GM18858 (cell line): ENCODE measurements at regions not wholly inside any gene's neighbourhood (a gene's known extent, or its start where the extent isn't known, plus 50 kb on each side); places are given as distances from the start of the nearest gene placed in this dataset.

Experiments
- ATAC-seq: cut with Tn5 transposase; IDR thresholded peaks from one replicate; pipeline ENCODE4 v1.9.1; 2021; ENCODE audit not compliant: unreplicated experiment

GRCh38 chr2:41896186-41896846 lies 151.5 kb upstream of the PKDCC start:
- peak; percentile 88 for ATAC-seq

DNA sequence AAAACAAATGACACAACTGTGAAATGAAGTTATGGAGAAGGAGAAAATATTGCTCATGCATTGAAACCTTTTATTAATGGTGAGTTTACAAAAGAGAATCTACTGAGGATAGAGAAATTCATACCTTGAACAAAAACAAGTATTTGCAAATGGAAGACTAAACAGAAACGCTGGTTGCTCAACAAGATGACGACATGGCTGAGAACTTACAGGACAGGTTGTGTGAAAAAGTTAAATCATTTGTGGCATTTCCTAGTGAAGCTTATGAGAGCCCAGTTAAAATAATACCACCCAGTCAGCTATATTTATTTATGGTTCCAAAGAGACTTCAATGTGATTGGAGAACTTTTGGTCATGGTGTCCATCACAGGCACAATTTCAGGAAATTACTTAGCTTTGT lies 148.6 kb upstream of the PKDCC start:
- ATAC-seq, result no peak

DNA sequence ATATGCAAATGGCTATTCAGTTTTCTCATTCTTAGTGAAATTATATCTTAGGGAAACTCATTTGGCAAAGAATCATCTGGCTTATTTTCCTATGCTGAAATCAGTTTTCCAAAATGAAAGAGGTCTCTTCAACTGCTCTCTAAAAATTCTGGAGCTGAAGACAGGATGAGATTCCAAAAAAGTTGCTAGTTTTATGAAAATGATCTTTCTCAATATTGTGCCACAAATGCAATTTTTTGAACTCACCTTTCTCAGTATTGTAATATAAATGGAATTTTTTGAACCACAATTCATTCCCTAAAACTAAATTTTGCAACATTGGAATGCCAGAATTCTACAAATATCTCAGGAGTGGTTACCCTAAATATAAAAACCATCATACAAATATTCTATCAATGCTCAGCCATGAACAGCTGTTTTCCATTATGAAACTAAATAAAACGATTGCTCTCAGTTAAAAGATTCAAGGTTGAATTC lies 147.7 kb upstream of the PKDCC start:
- no peak for ATAC-seq

GRCh38 chr2:41902897-41903296 lies 144.9 kb upstream of the PKDCC start:
- no peak for ATAC-seq

GRCh38 chr2:41903474-41904135 lies 144.2 kb upstream of the PKDCC start:
- no peak for ATAC-seq

- no peak for ATAC-seq
Measured at GRCh38 chr2:41904459-41904858, 143.4 kb upstream of the PKDCC start.

DNA sequence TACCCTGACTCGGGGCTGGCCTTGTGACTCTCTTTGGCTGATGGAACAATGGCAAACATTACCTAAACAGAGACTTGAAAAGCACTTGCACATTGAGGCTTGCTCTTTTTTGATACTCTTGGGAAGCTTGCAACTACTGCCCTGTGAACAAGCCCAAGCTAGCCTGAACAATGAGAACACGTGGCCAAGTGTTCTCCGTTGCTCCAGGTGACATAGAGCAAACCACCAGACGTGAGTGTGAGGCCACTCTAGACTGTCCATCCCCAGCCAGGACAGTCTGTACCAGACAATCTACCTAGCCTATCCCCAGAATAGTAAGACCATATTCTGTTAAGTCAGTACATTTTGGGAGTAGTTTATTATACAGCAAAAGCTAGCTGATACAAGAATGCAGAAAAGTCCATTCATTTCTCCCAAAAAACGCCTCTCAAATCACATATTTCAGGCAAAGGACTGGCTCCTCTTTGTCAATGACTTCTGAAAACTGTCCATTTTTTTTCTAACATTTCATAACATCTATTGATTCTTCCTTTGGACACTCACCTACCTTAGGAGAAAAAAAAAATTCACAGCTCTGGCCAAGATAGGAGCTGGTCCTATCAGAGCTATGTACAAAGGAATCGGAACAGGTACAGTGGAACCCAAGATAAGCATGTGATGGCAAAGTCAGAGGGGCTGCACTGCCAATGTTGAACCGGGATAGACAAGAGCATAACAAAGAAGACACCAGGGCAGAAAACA lies 142.1 kb upstream of the PKDCC start:
- ATAC-seq, result no peak

DNA sequence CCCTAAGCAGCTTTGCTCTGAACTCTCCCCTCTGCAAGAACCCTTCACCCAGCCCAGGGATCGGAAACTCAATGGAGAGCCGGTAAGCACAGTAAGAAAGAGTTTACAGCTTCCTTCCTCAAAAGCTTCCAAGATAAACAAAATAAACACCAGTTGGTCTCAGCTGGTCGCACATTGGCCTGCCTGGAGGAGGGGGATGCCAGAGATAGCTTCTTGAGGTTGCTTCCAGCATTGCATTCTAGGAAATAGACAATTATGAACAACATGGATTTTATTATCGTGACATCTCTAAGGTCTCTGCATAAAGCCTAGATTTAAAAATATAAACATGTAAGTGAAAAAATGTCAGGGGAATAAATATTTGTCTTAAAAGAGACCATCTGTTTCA lies 141.5 kb upstream of the PKDCC start:
- ATAC-seq, result no peak

DNA sequence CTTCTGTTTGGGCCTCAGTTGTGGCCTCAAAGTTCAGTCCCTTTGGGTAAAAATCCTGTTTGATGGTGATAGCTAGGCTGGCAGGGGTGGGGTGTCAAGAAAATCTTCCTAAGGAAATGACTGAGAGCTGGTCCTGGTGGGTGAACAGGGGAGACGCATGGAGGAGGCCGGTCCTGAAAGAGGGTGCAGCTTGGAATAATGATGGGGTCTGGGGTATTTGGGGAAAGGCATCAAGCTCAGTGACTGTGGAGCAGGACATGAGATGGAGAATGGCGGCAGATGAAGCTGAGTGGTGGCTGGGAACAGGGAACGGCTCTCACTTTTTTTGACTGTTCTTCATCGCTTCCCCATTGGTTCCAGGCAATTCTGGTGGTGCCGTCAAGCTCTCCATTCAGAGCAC lies 140.7 kb upstream of the PKDCC start:
- ATAC-seq, result no peak

DNA sequence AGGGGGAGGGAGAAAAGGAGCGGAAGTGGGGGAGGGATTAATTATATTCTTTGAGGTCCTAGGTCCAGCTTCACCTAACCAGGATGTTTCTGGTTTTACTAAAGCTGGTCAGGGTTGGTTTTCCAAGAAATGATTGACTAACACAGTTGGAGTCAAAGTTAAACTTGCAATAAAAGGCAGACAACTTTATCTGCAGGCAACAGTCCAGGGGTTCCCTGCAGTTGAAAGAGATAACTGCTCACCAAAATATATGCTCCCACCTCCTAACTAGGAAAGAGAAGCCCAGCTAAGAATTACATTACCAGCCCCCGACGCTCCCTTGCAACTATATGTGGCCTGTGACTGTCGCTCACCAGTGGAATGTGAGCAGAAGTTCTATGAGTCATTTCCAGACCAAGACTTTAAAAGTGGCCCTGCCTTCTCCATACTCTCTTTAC lies 140.0 kb upstream of the PKDCC start:
- ATAC-seq, result no peak

- ATAC-seq, result no peak
Measured at GRCh38 chr2:41908349-41908748, 139.5 kb upstream of the PKDCC start.

GRCh38 chr2:41909584-41909983 lies 138.2 kb upstream of the PKDCC start:
- no peak for ATAC-seq

DNA sequence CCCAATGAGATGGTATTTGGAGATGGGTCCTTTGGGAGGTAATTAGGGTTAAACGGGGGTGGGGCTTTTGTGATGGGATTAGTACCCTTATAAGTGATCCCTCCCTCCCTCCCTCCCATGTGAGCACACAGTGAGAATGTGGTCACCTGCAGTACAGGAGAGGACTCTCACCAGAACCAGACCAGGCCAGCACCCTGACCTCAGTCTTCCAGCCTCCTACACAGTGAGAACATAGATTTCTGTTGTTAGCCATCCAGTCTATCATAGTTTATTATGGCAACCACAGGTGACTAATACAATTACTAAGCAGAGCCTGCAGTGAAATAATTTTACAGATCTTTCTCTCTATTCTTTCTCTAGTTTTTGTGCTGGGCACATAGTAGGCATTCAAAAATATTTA lies 137.7 kb upstream of the PKDCC start:
- ATAC-seq, result no peak

- ATAC-seq, result no peak
Measured at GRCh38 chr2:41911033-41911432, 136.8 kb upstream of the PKDCC start.

DNA sequence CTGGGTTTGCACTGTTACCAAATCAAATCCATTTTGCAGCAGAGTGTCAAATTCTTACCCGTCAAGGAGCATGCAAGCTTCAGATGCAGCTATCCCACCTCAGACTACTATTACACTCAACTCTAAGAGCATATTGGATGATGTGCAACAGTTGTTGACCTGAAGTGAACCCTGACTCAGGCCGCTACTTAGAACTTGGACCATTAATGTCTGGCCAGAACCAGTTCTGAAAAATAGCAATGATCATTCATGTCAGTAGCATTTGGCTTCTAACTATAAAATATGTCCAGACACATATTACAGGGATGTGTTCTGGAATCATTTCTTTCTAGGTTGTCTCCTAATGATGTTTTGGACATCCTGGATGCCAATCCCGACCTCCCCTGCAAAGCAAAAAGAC lies 135.5 kb upstream of the PKDCC start:
- no peak for ATAC-seq

- ATAC-seq, result no peak
Measured at GRCh38 chr2:41912776-41913175, 135.0 kb upstream of the PKDCC start.

DNA sequence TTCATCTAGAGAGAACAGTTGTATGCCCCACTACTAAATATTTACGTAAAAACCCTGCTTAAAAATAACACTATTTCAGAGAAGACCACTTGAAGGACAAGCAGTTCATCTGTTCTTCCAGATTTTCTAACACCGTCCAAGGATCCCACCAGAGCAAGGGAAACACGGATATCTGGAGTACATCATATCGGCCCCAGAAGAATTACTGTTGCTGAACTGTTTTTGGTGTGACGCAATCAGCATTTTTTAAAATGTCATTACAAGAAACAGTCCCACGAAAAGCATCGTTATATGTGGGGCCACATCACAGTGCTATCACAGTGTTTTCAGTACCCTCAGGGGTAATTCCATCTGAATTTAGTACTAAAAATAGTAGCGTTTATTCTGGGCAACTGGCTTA lies 134.5 kb upstream of the PKDCC start:
- ATAC-seq, result no peak

DNA sequence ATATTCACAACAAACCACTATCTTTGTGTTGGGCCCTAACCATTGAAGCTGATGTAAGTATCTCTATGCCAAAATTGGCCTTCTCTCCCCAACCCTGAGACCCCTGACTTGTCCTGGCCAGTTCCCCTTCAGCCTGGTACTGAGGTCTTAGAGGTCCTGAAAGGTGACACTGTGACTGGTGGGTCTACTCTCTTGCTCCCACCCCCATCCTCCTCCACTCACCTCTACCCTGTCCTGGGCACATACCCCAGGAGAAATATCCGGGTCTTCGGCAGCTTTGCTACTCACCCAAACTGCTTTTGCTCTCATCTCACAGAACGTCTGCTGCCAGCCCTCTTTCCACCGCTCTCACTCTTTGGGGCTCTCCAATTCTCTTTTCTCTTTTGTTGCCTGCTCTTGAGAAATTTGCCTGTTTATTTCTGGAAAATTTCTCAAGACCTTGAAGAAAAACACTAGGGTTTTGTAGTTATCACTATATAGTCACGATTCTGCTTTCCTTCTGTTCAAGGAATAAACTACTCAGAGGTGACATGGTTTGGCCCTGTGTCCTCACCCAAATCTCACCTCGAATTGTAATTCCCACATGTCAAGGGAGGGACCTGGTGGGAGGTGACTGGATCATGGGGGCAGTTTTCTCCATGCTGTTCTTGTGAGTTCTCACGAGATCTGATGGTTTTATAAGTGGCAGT lies 133.8 kb upstream of the PKDCC start:
- no peak for ATAC-seq

DNA sequence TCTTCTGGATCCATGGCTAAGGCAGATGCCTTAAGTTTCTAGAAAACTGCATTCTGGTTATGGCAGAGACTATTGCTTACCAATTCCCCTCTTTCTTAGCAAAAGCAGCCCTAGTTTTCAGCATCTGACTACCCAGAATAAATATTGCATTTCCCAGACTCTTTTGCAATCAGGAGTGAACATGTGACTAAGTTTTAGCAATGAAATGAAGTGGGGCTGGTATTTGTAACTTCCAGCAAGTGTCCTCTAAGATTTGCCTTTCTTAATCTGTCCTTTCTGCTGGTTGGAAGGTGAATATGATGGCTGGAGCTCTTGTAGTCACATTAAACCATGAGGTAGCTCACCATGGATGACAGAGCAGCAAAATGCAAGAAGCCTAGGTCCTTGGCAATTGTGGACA lies 132.9 kb upstream of the PKDCC start:
- ATAC-seq, result no peak

GRCh38 chr2:41916177-41916576 lies 131.6 kb upstream of the PKDCC start:
- ATAC-seq, result no peak

DNA sequence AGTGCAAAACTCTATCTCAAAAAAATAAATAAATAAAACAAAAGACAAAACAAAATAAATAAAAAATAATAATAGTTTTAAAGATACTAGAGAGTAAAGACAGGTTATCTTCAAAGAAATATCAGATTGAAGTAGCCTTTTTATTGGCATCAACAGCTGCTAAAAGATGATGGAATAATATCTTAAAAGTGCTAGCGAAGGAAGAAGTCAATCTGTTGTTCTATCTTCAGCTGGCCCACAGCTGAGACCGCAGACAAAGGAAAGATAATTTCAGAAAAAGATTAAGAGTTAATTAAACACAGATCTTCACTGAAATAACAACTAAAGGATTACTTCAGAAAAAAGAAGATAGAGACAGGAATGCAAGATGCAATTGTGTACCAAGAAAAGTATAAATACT lies 130.2 kb upstream of the PKDCC start:
- no peak for ATAC-seq

DNA sequence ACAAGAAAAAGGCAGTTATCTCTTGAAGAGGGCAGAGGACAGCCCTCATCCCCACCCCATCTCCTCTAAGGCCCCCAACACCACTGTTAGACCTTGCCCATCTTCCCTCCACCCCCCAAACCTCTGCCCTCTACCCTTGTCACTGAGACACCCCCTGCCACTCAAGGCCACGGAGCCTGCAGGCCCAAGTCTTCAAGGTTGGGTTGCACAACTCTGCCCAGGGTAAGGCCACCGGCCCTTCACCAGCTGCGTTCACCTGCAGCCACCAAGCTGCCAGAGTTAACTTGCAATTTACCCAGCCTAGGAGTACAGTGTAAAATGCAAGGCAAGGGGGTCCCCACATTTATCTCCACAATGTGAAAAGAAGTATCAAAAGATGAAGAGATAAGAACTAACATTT lies 128.7 kb upstream of the PKDCC start:
- no peak for ATAC-seq
